GM21423 (cell line): ENCODE measurements at regions not wholly inside any gene's neighbourhood (a gene's known extent, or its start where the extent isn't known, plus 50 kb on each side); places are given as distances from the start of the nearest gene placed in this dataset.
"Not testable (repeated sequence)": the region's sequence is repeated elsewhere in the genome, so short reads cannot be mapped to it uniquely, and the experiment has no call there.

Experiments used
- ATAC-seq: cut with Tn5 transposase; IDR thresholded peaks from one replicate; pipeline ENCODE4 v1.9.1; 2021; ENCODE audit warnings: mild to moderate bottlenecking, moderate library complexity; ENCODE audit not compliant: unreplicated experiment

DNA sequence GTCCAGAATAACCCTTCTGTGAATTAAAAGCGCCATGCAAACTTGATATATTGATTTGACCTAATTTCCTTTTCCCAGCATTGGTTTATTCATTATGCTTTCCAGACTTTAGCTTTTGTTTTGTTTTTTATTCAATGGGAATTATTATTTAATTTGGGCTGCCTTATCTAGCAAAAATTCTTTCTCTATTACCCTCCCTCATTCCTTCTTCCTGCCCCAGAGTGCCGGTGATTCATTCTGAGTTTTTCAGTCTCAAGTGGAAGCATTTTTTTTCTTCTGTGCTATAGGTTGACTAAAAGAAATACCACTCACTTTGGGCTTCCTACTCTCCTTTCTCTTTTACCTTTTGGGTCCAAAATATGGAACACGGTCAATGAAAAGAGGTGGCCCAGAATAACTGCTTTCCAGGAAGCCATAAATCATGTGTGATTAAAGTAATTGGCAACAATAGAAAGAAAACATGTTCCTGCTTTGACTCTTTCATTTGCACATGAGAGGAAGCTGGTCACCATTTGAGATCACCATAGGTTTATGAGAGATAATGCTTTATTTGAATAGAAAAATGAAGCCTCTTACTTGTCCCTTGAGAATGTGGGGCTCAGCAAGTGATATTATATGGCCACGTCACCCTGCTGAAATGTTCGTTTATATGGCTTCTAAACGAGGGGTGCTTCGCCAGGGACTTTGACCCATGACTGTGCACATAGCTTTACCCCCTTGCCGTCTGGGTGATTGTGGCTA lies 422.8 kb upstream of the ZEB2 start:
- no peak for ATAC-seq

DNA sequence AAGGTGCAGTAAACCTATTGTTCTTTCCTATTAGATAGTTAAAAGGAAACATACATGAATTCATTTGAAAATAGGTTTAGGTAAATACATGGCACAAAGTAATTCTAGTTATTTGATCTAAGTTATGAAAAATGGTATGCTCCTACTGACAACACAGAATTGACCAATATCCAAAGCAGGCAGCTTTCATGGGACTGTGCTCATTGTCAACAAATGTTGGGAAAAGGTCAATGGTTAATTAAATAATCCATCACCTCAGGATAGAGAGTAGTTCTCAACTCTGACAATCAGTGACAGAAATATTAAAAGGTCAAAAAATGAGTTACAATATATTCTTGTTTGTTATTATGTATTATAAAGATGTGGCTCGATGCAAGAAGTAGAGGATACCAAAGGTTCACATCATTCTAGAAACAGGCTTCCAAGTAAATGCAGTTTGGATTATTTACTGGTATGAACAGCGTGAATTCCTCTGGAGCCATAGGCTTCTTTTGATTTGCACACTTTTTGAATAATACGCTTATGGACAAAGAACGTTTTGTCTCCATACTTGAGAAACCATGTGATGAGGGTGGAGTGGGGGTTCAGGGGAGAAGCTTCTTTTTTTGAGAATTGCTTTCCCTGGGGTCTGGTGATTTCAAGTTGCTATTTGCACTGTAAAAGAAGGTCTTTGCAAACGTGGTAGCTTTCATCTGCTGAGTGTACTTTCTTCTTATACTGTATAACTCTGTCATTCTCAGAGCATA lies 422.0 kb upstream of the ZEB2 start:
- ATAC-seq = no peak

DNA sequence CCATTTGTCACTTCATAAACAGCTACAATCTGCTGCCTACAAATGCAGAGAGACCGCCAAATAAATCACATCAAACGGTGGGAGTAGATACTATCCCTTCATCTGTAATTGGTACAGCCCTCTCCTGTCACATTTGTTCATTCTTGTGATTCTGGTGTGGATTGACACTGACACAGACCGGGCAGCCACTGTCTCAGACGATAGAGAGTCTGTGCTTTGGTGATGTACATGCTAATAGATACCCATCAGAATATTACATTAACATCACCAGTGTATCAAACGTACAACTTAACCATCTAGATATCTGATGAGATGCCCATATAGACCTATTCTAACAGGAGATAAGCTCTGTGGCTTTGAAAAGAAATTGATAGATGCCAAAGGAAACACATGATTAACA lies 419.7 kb upstream of the ZEB2 start:
- no peak for ATAC-seq

DNA sequence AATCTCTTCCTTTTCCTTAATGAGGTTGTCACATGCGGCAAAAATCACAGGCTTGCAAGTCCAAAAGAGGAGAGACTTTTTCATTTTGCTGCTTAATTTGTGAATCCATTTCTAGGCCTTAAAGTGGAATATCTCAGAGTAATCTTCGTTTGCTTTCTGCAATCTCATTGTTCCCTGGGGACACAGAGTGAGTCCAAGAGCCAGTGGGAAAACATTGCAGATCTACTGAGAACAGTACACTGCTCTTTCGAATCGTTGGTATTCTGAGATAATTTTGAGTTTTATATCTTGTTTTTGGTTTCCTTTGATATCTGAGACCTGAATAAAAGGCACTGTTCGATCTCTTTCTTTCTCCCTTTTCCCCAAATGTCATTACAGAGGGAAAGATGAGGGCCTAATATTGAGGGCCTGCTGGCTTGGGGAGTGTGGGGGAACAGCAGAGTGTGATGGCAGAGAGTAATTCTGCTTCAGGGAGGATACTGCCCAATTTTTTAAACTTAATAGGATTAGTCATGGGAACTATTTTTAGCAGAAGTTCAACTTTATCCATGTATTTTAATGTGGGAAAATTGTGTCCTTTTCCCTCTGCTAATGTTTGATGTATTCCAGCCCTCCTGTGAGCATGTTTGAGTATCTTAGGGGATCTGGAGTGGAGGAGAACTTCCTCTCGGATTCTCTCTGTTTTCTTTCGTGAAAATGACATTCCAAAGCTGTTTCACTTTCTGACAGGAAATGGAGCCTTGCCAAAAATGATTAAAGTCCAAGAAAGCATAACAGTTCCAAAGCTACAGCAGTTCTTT lies 418.2 kb upstream of the ZEB2 start:
- ATAC-seq = no peak

DNA sequence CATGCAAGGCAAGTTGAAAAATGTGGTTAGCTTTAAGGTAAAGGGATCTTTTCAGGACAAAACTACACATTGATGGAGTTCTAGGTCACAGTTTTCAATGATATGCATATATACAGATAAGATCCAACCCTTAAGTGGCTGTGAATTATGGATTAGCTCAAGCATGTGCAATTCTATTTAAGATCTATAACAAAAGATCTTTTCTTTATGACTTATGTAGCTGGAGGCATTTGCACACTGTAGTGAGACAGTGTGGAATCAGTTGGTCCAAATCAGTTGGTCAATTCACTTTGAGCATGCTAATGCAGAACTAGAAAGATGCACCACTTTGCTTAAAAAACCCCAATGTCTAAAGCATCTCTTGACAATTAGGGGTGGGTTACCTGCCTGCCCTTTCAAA lies 417.1 kb upstream of the ZEB2 start:
- no peak for ATAC-seq

DNA sequence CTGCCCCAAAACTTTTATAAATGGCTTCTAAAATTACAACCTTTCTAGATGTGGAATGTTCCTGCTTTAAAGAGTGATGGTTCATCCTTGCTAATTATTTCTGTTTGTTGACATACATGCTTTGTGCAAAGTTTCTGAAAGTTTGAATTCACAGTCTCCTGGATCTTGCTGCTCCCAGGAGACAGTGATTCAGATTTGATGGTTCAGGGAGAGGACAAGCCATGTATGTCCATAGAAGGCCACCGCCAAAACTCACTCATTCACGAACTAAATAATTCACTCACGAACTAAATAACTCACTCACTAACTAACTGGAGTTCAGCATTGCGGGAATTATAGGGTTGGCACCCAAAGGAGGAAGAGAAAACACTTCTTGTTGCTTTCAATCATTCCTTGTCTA lies 416.5 kb upstream of the ZEB2 start:
- ATAC-seq = no peak

DNA sequence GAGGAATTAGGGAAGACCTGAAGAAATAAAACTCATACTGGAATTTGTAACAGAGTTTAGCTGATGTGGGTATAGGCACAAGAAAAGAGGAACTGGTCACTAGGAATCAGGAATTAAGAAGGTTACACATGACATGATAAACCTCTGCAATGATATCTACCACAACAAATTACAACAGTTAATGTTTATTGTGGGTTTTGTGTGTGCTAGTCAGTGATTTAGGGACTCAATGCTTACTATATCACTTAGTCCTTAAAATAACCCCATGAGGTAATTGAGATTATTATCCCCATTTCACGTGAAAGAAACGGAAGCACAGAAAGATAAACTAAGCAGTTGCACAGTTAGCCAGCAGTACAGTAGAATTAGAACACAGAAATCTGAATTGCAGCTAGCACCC lies 415.8 kb upstream of the ZEB2 start:
- no peak for ATAC-seq

DNA sequence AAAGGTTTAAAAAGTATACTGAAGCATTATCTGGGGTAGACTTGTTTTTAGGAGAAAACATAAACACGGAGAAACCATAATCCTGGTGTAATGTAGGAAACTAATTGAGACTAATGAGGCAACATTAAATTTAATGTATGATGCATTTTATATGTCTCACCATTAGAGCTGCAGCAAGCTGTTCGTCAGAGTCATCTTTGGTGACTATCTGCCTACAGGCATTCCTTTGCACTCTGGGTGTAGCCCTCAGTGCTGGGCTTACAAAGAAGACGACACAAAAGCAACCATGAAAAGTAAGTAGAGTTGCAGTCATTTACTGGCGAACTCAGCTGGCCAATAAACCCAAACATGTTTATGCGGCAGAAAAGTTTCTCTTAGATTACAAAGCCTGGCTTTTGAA lies 415.3 kb upstream of the ZEB2 start:
- ATAC-seq = no peak

DNA sequence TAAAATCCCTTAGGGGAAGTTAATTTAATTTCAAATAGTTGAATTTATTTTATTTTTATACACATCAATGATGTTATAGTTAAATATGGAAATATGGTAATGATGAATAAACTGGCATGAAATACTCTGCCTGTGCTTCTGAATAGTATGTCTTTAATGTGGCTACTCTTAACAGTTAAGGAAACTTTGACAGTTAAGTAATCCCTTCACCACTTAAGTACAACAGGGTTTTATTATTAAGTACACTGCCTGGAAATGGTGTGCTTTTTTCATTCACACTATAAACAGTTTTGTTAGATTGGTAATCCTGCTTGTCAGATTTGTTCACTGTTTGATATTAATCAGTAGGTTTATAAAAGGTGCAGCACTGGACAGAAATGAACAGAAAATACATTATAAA lies 412.0 kb upstream of the ZEB2 start:
- ATAC-seq = no peak

DNA sequence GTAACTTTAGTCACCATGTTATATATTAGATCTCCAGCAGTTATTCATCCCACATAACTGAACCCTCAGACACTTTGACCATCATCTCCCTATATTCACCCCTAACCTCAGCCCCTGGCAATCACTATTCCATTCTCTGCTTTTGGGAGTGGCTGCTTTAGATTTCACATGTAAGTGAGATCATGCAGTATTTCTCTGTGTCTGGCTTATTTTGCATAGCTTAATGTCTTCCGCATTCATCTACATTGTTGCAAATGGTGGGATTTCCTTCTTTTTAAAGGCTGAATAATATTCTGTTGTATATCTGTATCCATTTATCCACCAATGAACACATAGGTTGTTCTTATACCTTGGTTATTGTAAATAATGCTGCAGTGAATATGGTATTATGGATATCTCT lies 411.6 kb upstream of the ZEB2 start:
- no peak for ATAC-seq

DNA sequence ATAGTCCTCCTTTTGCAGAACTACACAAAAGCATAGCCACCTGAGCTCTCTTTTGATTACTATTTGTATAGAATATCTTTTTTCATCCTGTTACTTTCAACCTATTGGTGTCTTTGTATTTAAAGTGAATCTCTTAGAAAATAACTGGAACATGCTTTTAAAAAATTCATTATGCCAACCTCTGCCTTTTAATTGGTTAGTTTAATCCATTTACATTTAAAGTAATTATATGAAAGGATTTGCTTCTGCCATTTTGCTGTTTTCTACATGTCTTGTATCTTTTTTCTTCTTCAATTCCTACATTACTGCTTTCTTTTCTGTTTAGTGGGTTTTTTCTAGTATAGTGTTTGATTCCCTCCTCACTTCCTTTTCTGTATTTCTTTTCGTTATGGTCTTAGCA lies 407.5 kb upstream of the ZEB2 start:
- no peak for ATAC-seq

DNA sequence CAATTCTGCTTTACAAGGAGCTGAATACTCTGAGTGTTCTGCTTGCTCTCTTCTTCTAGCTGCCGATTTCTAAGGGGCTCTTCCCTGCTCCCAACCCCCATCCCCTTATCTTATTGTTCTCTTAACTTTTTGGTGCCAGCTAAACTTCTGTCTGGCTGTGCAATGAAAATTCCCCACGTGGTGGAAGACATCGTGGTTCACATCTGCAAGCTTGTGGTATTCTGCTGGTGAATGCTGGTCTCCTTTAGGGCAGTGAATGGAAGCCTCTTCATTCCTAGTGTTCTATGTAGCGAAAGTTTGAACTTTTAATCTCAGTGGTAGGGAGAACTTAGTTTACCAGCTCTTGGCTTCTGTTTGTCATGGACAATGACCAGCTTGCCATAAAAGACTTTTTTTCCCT lies 406.0 kb upstream of the ZEB2 start:
- ATAC-seq = no peak

DNA sequence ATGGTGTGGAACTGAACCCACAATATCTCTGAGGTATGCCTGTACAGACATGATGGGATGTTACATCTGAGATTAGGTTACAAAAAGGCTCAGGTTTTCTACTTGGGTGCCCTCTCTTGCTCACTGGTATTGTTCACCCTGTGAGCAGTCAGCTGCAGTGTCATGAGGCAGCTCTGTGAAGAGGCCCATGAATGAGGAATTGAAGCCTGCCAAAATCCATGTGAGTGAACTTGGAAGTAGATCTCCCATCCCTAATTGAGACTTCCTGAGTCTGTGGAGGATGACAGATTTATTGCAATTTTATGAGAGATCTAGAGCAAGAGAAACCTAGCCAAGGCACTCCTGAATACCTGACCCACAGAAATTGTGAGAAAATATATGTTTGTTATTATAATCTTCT lies 404.9 kb upstream of the ZEB2 start:
- ATAC-seq = no peak

DNA sequence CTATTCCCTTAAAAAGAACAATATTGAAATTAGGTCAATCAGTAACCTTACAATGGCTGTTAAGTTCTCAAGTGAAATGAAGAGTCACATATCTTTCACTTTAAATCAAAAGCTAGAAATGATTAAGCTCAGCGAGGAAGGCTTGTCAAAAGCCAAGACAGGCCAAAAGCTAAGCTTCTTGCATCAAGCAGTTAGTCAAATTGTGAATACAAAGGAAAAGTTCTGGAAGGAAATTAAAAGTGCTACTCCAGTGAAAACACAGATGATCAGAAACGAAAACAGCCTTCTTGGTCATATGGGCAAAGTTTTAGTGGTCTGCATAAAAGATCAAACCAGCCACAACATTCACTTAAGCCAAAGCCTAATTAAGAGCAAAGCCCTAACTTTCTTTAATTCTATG lies 402.6 kb upstream of the ZEB2 start:
- no peak for ATAC-seq

DNA sequence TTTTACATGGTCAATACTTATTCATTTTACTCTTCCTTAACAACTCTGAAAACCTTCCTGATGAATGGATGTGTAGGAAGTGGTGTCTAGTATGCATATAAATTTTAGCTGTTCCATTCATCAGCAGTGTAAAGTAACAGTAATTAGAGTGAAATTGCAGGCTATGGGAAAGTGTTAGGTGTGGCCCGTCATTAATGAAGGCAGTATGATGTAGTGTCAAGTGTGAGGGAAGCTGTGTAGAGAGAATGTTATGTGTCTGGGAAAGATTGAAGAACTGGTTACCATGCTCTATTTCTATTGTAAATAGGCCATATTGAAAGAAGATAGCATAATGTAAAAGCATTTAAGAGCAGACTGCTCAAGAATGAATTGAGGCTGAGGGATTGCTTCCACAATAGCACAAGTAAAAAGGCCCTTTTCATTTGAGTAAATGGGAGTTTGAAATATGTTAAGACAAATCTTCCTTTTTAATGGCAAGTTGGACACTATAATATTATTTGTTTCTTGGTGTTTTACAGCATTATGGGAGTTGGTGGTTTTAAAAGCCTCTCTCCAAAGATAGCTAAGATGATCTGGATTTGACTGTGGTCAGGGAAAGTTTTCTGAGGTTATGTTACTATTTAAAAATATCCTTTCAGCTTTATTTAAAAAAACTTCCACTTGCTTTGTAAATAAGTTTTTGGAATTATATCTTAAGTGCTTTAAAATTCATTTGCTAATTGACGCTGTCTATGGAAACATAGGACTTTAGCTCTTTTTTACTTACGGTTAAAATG lies 401.0 kb upstream of the ZEB2 start:
- no peak for ATAC-seq

DNA sequence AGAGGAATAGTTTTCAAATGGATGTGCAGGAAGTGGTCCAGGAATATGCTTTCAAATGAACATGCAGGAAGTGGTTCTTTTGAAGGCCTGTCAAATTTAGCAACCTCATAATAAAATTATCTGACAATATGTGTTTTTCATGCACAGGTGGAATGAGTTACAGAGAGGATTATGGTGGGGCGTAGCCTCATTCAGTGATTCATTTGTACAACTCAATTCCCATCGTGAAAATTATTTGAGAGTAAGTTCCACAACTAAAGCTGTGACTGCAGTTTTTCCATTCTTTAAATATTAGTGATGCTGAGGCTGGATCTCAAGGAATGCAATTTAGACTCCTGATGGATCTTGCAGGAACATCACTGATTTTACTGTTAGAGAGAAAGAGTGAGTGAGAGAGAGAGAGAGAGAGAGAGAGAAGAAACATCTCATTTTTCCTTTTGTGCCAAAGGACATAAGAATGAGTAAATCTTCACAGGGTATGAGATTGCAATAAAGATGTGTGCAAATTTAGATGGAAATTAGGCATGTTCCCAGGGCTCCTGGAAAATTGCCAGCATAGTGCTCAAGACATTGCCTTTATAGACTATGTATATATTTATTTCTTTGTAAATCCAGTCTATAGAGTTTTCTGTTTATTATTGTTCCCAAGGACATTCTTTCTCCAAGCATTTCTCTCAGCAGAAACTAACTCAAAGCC lies 394.9 kb upstream of the ZEB2 start:
- ATAC-seq = no peak

DNA sequence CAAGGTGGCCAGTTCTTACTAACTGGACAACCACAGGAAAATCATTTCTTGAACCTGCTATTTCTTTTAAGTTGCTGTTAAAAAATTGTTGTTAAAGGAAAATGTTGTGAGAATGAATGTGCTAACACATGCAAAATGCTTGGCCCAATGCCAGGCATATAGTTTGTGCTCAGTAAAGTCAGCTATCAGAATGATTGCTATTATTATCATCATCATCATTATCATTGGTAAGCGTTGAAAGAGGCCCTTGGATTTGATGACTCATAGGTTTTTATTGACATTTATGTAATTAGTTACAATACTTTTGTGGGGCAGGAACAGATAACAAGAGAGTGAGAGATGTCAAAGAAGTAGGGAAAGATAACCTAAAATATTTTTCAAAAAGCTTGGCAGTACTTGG lies 394.2 kb upstream of the ZEB2 start:
- ATAC-seq = no peak

DNA sequence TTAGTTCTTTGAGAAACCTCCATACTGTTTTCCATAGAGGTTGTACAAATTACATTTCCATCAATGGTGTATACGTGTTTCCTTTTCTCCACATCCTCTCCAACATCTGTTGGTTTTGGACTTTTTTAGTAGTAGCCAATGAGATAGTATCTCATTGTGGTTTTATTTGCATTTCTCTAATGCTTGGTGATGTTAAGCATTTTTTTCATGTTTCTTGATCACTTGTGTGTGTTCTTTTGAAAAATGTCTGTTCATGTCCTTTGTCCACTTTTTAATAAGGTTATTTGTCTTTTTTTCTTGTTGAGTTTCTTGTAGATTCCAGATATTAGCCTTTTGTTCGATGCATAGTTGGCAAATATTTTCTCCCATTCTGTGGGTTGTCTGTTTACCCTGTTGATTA lies 392.3 kb upstream of the ZEB2 start:
- ATAC-seq = no peak

DNA sequence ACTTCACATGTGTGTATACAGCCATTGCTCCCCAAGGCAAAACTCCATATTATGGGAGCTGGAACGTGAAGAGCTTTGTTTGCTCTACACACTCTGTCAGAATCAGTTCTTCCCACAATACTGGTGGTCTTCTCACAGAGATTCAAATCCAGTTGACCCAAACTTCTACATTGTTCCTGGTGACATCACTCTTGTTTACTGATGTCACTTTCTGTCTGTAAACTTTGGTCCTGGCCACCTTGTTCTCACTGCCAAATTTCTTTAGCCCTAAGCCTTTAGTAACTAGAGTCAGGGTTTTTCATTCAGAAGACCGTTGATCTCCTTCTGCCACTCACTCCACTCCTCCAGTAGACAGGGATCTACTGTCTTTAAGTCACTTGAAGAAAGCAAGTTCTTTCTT lies 386.0 kb upstream of the ZEB2 start:
- ATAC-seq = no peak

DNA sequence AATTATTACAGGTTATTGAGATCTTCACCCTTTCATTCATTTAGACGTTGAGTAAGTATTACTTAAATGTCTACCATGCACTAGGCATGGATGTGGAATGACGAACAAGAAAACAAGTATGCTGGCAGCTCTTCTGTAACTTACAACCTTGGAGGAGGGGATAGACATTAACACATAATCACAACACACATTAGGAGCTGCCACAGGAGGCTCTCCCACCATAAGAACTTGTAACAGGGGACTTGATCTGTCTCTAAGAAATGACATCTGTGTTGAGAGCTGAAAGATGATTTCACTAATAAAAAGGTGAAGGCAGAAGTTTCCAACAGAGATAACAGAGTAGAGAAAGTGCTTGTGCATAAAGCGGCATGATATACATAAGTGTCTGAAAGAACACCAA lies 384.7 kb upstream of the ZEB2 start:
- no peak for ATAC-seq

DNA sequence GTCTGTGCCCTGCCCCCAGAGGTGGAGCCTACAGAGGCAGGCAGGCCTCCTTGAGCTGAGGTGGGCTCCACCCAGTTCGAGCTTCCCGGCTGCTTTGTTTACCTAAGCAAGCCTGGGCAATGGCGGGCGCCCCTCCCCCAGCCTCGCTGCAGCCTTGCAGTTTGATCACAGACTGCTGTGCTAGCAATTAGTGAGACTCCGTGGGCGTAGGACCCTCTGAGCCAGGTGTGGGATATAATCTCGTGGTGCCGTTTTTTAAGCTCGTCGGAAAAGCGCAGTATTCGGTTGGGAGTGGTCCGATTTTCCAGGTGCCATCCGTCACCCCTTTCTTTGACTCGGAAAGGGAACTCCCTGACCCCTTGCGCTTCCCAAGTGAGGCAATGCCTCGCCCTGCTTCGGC lies 383.1 kb upstream of the ZEB2 start:
- ATAC-seq = not testable (repeated sequence)
